Heart left ventricle (tissue), 16 donors: ENCODE measurements at regions not wholly inside any gene's neighbourhood (a gene's known extent, or its start where the extent isn't known, plus 50 kb on each side); places are given as distances from the start of the nearest gene placed in this dataset.

Experiments
- ATAC-seq, 4 donors: fragments of 200-7000 bp; cut with Tn5 transposase; one replicate each; pipeline ENCODE4 v1.9.1; 2020 to 2022; ENCODE audit warnings: moderate library complexity in 4 of 4, mild to moderate bottlenecking in 3 of 4, moderate number of reproducible peaks in 1 of 4
- DNase-seq, 5 donors: peaks; one replicate each; pipeline ENCODE4 v3.0.0-alpha.2; 2020
- H3K27ac ChIP-seq, 12 donors: fragments of 200-600 bp; sonication (generic) in 4 of 12; one replicate each; pipeline versions ENCODE4 v1.5.0 to v1.8.0; 2016 to 2022; ENCODE audit warnings: mild to moderate bottlenecking in 2 of 12
- H3K27me3 ChIP-seq, 9 donors: fragments of 200-600 bp; sonication (generic) in 2 of 9; one replicate each; pipeline versions ENCODE4 v1.5.1 to v1.8.0; 2016 to 2022; ENCODE audit warnings: mild to moderate bottlenecking in 3 of 9
- H3K36me3 ChIP-seq, 9 donors: fragments of 200-600 bp; sonication (generic) in 2 of 9; one replicate each; pipeline versions ENCODE4 v1.5.0 to v1.8.0; 2018 to 2022; ENCODE audit warnings: mild to moderate bottlenecking in 2 of 9
- H3K4me1 ChIP-seq, 12 donors: fragments of 200-600 bp; sonication (generic) in 4 of 12; one replicate each; pipeline versions ENCODE4 v1.5.0 to v1.8.0; 2016 to 2022; ENCODE audit warnings: mild to moderate bottlenecking in 3 of 12
- H3K4me3 ChIP-seq, 12 donors: fragments of 200-600 bp; sonication (generic) in 4 of 12; one replicate each; pipeline versions ENCODE4 v1.5.0 to v1.8.0; 2017 to 2022; ENCODE audit warnings: mild to moderate bottlenecking in 9 of 12, moderate library complexity in 4 of 12
- H3K9me3 ChIP-seq, 12 donors: fragments of 200-600 bp; sonication (generic) in 4 of 12; one replicate each; pipeline versions ENCODE4 v1.5.0 to v1.8.0; 2016 to 2022; ENCODE audit warnings: mild to moderate bottlenecking in 1 of 12
- CTCF ChIP-seq, 12 donors: fragments of 200-600 bp; sonication (generic) in 4 of 12; IDR thresholded peaks; one replicate each; pipeline versions ENCODE4 v1.5.0 to v1.8.0; 2018 to 2022; ENCODE audit warnings: antibody characterized with exemption in 12 of 12, mild to moderate bottlenecking in 5 of 12
- POLR2A ChIP-seq, 2 donors: fragments of 450-650 bp; IDR thresholded peaks; one replicate each; pipeline ENCODE4 v1.6.1; 2017; ENCODE audit warnings: antibody characterized with exemption in 2 of 2, mild to moderate bottlenecking in 2 of 2, moderate library complexity in 2 of 2
- WGBS, 4 donors: extraction: QIAGEN DNeasy Blood & Tissue Kit in 2 of 4; methylation state at CpG; one replicate each; pipeline versions ENCODE4 v1.1.5 to v1.1.7; 2013 to 2018; 5-methylcytosine and 5-hydroxymethylcytosine counted together
- intact Hi-C, 10 donors: fragments of 100-400 bp; cut with DNase I; formaldehyde crosslinking; loops; one replicate each; pipeline versions ENCODE4 v1.11.1 to v1.14.2; 2022
- donor health status: ischemic (EF 13 %, LVEDD 7.1; RV severe dilation, severe dysfunction).
- donor health status: healthy with polysubstance abuse.
- donor health status: DM: no; HTN: yes; CAD: no.
- donor health status: DM: no; HTN: no; CAD: no.
- donor health status: ischemic (EF 25% LVEDD 6.9; RV normal size, moderate dysfunction).
- donor health status: ischemic (EF 25% LVEDD 5.7; RV mildly dilated, moderate dysfunction).
- donor health status: healthy.
- donor health status: DM: yes; HTN: yes; CAD: no.
- donor health status: ischemic (EF 35%, LVEDD 5.7; RV mildly dilated, moderate dysfunction).
- donor health status: nonischemic (EF 11% LVEDD 7.7; RV severe dilation, severe dysfunction).
- donor health status: DM: yes; HTN: yes; CAD: no.
- donor health status: PGD.
- donor health status: ischemic (EF 29% LVEDD 5.4; RV normal size, mild dysfunction).
- donor health status: nonischemic (EF 23%, LVEDD 6.1; RV moderate dilation, normal function).

- H3K4me3 ChIP-seq, result no peak overlapping the region
- no peaks in the 10 kb centered on the region for H3K27me3 ChIP-seq
- intact Hi-C loops, result no loop called here
- ATAC-seq, result no peak
- H3K4me1 ChIP-seq, result no peaks in the 10 kb centered on the region
- 84 to 95% (median 91%) methylated on average over 1 of the region's 1 CpG for WGBS, 4 donors
- H3K36me3 ChIP-seq, result no peaks in the 10 kb centered on the region
- H3K27ac ChIP-seq, result no peak overlapping the region
- DNase-seq, result no peak
- no peaks in the 10 kb centered on the region for H3K9me3 ChIP-seq
- TF ChIP-seq POLR2A (IDR thresholded peaks at IDR 0.05) (no peak), CTCF (IDR thresholded peaks at IDR 0.05) (no peak)
These were observed 1674.1 kb downstream of the PCDH7 start for GRCh38 chr4:32394255-32394654.

GRCh38 chr4:32396507-32397070, 1676.4 kb downstream of the PCDH7 start:
- Histone ChIP-seq H3K9me3 (peaks cover 0 to 6% (median 0%) of the 10 kb centered on the region in 12 donors), H3K27me3 (no peaks in the 10 kb centered on the region), H3K36me3 (no peaks in the 10 kb centered on the region), H3K4me3 (no peak overlapping the region), H3K27ac (no peak overlapping the region), H3K4me1 (no peaks in the 10 kb centered on the region)
- ATAC-seq (no peak), DNase-seq (no peak)
- TF ChIP-seq CTCF (IDR thresholded peaks at IDR 0.05) (no peak), POLR2A (IDR thresholded peaks at IDR 0.05) (no peak)
- intact Hi-C loops, result no loop called here
- WGBS, 4 donors, result 62 to 75% (median 67%) methylated on average over 7 of the region's 7 CpGs

- WGBS, 4 donors, result 91 to 97% (median 92%) methylated on average over 1 of the region's 1 CpG
- ATAC-seq, result no peak
- intact Hi-C loops, result no loop called here
These were observed 1680.7 kb downstream of the PCDH7 start for GRCh38 chr4:32400870-32401269.

GRCh38 chr4:32417113-32417704, 1697.0 kb downstream of the PCDH7 start:
- 56 to 70% (median 67%) methylated on average over 3 of the region's 3 CpGs for WGBS, 4 donors
- Histone ChIP-seq H3K27me3 (no peaks in the 10 kb centered on the region), H3K4me1 (no peaks in the 10 kb centered on the region), H3K9me3 (peaks cover 0 to 13% (median 1%) of the 10 kb centered on the region in 12 donors), H3K36me3 (no peaks in the 10 kb centered on the region), H3K4me3 (no peak overlapping the region), H3K27ac (no peak overlapping the region)
- no peak for DNase-seq
- TF ChIP-seq CTCF (IDR thresholded peaks at IDR 0.05) (no peak), POLR2A (IDR thresholded peaks at IDR 0.05) (no peak)
- no peak for ATAC-seq
- intact Hi-C loops, result no loop called here

More at GRCh38 chr4:32400870-32401269, 1680.7 kb downstream of the PCDH7 start:
- H3K36me3 ChIP-seq, result no peaks in the 10 kb centered on the region
- no peaks in the 10 kb centered on the region for H3K27me3 ChIP-seq
- TF ChIP-seq CTCF (IDR thresholded peaks at IDR 0.05), result no peak
- no peak for TF ChIP-seq POLR2A (IDR thresholded peaks at IDR 0.05)
- H3K4me3 ChIP-seq, result no peak overlapping the region
- H3K9me3 ChIP-seq, result peaks cover 0 to 6% (median 0%) of the 10 kb centered on the region in 12 donors
- no peak overlapping the region for H3K27ac ChIP-seq
- no peak for DNase-seq
- no peaks in the 10 kb centered on the region for H3K4me1 ChIP-seq
